HL-60 (cell line): ENCODE measurements at regions not wholly inside any gene's neighbourhood (a gene's known extent, or its start where the extent isn't known, plus 50 kb on each side); places are given as distances from the start of the nearest gene placed in this dataset.

Experiments
- REST ChIP-seq: IDR thresholded peaks from 2 replicates; pipeline ENCODE4 v1.6.1; 2012; ENCODE audit warnings: low read depth; ENCODE audit not compliant: insufficient replicate concordance
- SPI1 ChIP-seq: IDR thresholded peaks from 2 replicates; pipeline ENCODE4 v1.6.1; 2012; ENCODE audit warnings: low read depth, mild to moderate bottlenecking, borderline replicate concordance
- TF ChIP-seq, protein P1 (sequence below): IDR thresholded peaks from one replicate; pipeline ENCODE4 v1.5.1; 2011; ENCODE audit warnings: low read length, control low read depth, inconsistent platforms; ENCODE audit not compliant: insufficient read depth

- TF ChIP-seq, protein P1, sequence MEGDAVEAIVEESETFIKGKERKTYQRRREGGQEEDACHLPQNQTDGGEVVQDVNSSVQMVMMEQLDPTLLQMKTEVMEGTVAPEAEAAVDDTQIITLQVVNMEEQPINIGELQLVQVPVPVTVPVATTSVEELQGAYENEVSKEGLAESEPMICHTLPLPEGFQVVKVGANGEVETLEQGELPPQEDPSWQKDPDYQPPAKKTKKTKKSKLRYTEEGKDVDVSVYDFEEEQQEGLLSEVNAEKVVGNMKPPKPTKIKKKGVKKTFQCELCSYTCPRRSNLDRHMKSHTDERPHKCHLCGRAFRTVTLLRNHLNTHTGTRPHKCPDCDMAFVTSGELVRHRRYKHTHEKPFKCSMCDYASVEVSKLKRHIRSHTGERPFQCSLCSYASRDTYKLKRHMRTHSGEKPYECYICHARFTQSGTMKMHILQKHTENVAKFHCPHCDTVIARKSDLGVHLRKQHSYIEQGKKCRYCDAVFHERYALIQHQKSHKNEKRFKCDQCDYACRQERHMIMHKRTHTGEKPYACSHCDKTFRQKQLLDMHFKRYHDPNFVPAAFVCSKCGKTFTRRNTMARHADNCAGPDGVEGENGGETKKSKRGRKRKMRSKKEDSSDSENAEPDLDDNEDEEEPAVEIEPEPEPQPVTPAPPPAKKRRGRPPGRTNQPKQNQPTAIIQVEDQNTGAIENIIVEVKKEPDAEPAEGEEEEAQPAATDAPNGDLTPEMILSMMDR, result no peak
- TF ChIP-seq SPI1, result no peak
- no peak for TF ChIP-seq REST
These were observed 127.4 kb downstream of the PSAT1 start for GRCh38 chr9:78424299-78424698.
